Activated T-cell treated with anti-CD3 and anti-CD28 coated beads for 48 hours (primary cell): ENCODE measurements at regions not wholly inside any gene's neighbourhood (a gene's known extent, or its start where the extent isn't known, plus 50 kb on each side); places are given as distances from the start of the nearest gene placed in this dataset.
"Not testable (repeated sequence)": the region's sequence is repeated elsewhere in the genome, so short reads cannot be mapped to it uniquely, and the experiment has no call there.

ENCODE experiments used
- DNase-seq: peaks from one replicate; pipeline ENCODE4 v3.0.0-alpha.2; 2020; ENCODE audit warnings: low read depth

DNA sequence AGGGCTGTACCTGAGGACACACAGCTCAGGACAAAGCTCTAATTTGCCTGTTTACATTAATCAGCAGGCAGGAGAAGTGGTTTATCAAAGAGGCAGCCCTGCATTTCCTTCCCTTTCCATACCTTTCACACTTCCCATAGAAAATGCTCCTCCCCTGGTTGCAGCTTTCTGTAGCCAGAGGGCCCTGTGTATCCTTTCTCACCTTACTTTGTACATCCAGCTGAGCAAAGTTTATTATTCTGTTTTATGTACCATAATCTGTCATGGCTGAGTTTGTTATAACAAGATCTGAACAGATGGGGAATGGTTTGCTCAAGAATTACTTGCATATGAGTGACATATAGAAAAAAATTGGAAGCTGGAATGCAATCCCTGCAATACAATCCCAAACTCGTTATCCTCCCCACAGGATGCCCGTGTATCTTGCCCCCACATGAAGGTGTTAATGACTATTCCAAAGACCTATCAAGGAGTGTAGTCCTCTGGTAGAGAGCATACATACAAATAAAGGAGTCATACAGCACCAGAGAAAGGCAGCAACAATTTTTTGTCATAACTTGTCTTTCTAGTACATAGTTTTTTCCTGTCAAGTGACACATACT, 1025.8 kb upstream of the KLHL29 start:
- no peak for DNase-seq

DNA sequence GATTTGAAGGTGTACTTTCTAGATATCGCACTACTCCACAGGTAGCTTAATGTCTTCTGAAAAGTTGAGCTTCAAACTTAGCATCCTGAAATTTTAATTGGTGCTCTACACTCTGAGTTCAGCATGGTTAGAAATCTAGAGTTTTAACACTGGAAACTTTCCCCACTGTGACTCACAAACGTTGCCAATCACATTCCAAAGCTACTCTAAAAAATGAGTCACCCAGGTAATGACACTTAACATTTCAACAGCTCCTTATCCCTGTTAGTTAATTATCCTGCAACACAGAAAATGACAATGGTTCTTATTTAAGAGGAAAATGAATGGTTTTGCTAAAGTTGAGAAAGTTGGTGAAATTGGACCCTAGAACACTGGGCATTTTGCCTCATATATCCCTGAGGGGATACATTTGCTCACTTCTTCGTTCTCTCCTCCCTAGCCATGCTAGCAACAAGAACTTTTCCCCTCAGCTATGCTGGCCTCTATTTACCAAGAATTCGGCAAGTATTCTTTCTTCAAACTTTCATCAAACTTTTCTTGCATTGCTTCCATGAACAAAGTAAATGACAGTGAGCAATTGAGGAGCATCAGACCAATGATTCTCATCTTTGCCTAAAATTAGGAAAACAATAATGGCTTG, 1024.1 kb upstream of the KLHL29 start:
- no peak for DNase-seq

DNA sequence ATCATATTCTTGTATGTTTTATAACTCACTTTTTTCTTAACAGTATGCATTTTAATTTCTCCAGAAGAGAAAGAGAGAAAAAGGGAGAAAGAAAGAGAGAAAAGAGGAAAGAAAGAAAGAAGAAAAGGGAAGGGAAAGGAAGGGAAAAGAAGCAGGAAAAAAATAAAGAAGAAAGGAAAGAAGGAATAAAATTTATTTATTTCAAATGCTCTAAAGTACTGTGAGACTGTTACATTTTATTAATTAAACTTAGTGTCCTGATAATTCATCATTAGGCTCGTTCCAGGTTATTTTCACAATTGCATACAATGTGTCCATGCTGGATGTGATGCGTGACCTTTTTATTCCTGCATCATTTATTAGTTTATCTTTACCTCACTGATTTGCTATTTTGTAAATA, 1023.4 kb upstream of the KLHL29 start:
- no peak for DNase-seq

- DNase-seq, result no peak
Observed at GRCh38 chr2:22375096-22375495, 1009.9 kb upstream of the KLHL29 start.

DNA sequence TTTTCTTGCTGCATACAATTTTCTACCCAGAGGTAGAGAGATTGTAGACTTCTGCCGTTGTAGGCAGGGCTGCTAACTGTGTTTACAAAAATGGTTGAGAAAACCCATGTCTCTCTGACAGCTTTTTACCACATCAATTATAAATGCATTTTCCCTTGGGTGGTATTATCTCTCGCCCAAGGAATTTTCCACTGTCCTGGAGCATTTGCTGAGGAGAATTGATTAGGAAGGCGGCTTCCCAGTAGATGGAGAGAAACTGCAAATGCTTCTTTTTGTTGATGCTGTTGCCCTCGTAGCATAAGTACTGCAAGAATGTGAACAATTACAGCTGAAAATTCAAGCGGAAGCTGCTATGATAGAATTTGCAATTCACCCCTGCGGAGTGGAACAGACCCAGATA, 1007.7 kb upstream of the KLHL29 start:
- DNase-seq, result no peak

GRCh38 chr2:22382479-22383169, 1002.4 kb upstream of the KLHL29 start:
- DNase-seq, result no peak

- DNase-seq, result no peak
Observed at GRCh38 chr2:22397847-22398246, 987.1 kb upstream of the KLHL29 start.

DNA sequence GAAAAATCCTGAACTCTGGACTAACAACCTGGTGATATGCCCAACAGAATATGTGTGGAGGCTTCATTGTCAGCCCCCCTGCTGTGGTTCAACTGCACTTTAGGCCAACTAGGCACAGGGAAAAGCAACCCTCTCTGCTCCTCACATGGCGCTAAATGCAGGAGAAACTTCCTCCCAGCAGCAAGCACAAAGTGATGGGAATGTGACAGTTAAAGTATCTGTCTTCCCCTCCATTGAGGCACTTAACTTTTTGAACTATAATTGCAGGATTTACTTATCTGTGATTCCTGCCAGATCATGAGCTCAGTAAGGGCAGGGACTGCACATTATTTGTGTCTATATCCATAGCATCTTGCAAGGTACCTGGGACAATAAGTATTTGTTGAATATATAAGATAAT, 981.2 kb upstream of the KLHL29 start:
- DNase-seq, result no peak

DNA sequence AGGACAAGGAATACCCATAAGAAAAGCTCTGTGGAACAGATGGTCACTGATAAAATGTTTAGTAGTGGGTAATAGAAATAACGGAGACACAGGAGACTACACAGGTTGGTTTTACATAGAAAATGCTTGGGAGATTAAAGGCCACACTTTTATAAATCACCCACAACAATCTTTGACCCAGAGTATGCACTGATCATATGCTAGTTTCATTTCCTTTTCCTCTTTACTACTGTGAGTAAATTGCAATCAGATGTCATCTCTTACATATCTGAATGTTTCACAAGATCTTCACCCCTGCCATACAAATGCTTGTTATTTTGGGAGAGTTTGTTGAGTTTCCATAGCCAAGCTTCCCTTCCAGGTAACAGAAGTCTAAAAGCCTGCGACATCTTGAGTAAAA, 978.4 kb upstream of the KLHL29 start:
- DNase-seq, result no peak

DNA sequence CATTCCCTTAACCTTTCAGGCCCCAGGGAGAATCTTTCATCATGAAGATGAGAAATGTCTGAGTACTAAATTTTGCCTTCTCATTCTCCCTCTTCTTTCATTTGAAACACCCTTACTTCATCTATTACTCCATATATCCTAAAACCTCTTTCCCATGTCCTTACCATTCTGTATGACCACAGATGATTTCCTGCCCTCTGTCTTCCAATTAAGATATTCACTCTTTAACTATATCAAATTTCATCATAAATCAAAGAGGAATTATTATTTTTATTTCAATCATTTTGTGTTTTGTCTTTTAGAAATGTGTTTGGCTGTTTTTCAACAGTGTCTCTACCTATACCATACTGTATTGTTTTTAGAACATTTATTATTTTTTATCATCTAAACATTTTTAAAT, 964.9 kb upstream of the KLHL29 start:
- no peak for DNase-seq

DNA sequence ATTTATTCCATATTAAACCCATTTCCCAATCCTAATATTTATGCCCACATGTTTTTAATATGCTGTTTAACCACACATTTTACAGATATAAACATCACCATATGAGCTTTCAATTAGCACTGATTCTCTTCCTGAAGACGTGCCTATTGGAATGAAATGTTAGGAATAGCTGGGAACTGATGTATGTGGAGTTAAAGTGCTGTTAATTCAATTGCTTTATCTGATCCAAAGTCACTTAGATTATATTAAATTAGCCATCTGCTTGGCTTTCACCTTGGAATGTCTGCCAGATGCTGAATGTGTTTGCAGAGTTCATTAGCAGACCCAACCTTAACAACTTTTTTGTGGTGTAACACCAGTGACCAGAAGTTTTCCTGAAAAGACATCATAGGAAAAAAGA, 942.9 kb upstream of the KLHL29 start:
- DNase-seq, result no peak

- DNase-seq, result no peak
Observed at GRCh38 chr2:22444281-22444680, 940.7 kb upstream of the KLHL29 start.

GRCh38 chr2:22449696-22450095, 935.3 kb upstream of the KLHL29 start:
- no peak for DNase-seq

GRCh38 chr2:22450831-22451230, 934.1 kb upstream of the KLHL29 start:
- DNase-seq, result no peak

DNA sequence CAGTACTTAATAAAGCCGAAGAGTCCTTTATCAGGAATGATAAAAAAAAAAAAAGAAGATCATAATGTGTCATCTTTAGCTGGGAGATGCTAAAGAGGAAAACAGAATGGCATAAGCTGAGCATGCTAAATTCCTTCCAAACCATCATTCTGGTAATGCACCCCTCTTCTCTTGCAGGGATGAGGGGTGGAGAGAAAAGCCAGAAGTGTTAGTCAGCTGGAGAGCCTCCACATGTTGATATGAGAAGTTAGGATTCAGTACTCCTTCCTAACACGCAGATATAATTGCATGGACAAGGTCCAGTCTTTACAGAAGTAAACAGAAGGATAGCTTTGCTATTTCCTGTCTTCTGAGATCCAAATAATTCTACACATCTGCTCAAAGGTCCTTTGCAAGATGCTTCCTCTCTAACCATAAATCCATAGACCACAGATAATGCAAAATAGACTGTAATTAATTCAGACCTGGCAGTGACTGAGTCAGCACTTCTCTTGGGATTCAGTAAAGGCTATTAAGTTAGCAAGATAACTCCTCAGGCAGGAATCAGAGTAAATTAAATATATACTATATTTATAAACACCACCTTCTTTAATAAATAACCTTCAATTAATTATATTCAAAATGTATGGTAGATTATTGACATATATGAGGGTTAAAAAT, 930.0 kb upstream of the KLHL29 start:
- no peak for DNase-seq

- no peak for DNase-seq
Observed at GRCh38 chr2:22458440-22458839, 926.5 kb upstream of the KLHL29 start.

DNA sequence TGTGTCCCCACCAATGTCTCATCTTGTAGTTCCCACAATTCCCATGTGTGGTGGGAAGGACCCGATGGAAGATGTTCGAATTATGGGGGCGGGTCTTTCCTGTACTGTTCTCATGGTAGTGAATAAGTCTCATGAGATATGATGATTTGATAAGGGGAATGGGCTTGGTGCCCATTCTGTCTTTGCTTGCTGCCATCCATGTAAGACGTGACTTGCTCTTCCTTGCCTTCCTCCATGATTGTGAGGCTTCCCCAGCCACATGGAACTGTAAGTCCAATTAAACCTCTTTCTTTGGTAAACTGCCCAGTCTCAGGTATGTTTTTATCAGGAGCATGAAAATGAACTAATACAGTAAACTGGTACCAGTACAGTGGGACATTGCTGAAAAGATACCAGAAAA, 909.9 kb upstream of the KLHL29 start:
- DNase-seq, result not testable (repeated sequence)

- no peak for DNase-seq
Observed at GRCh38 chr2:22478329-22478728, 906.6 kb upstream of the KLHL29 start.

- DNase-seq, result no peak
Observed at GRCh38 chr2:22481486-22482259, 903.3 kb upstream of the KLHL29 start.

GRCh38 chr2:22483036-22483435, 901.9 kb upstream of the KLHL29 start:
- no peak for DNase-seq

GRCh38 chr2:22485486-22485885, 899.5 kb upstream of the KLHL29 start:
- DNase-seq, result no peak

GRCh38 chr2:22486343-22486742, 898.6 kb upstream of the KLHL29 start:
- no peak for DNase-seq
